HG03196 (cell line): ENCODE measurements at regions not wholly inside any gene's neighbourhood (a gene's known extent, or its start where the extent isn't known, plus 50 kb on each side); places are given as distances from the start of the nearest gene placed in this dataset.

Experiments used
- ATAC-seq: cut with Tn5 transposase; IDR thresholded peaks from one replicate; pipeline ENCODE4 v1.9.1; 2021; ENCODE audit not compliant: unreplicated experiment

GRCh38 chr6:166733900-166734299 lies 106.8 kb upstream of the RPS6KA2 start:
- no peak for ATAC-seq

- ATAC-seq = no peak
Observed at GRCh38 chr6:166729658-166730057, 102.6 kb upstream of the RPS6KA2 start.

DNA sequence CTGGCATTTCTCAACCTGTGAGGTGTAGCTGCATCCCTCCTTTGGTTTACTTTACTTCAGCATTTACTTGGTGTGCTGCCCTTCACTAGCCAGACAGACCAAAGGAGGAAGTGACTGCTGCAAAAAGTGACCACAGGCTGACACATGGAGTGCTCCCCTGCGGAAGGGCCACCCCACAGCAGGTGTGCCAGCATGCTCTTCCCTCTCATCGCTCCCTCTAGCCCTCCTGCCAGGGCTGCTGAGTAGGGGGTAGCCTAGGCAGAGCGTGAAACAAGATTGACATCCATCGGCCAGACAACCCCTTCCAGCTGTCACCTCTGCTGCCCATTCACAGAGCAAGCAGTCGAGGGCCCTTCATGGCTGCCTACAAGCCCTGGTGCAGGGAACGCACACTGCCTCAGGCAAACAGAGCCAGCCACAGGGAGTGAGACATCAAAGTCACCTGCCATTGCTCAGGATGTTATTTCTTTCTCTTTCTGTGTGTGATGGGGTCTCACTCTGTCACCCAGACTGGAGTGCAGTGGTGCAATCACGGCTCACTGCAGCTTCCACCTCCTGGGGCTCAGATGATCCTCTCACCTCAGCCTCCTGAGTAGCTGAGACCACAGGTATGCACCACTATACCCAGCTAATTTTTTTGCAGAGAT lies 102.0 kb upstream of the RPS6KA2 start:
- no peak for ATAC-seq

- ATAC-seq = no peak
Observed at GRCh38 chr6:166726201-166726600, 99.2 kb upstream of the RPS6KA2 start.

DNA sequence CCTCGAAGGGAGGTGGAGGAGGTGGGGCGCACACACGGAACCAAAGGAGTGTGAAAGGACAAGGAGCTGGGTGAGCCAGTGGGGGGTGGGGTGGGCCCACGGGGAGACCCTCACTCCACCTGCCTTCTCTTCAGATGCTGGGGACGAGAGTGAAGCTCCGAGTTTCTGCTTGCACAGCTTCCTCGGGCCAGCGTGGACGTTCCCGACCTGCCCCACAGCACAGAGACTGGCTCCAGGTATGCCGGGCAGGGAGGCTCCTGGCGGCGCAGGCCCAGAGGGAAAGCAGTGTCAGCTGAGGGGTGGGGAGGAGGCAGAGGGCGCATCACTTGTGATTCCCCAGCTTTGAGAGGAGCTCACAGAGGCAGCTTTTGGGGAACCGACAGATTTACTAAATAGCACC lies 98.5 kb upstream of the RPS6KA2 start:
- ATAC-seq = no peak

GRCh38 chr6:166724576-166724975 lies 97.5 kb upstream of the RPS6KA2 start:
- no peak for ATAC-seq

GRCh38 chr6:166722785-166723184 lies 95.7 kb upstream of the RPS6KA2 start:
- no peak for ATAC-seq

DNA sequence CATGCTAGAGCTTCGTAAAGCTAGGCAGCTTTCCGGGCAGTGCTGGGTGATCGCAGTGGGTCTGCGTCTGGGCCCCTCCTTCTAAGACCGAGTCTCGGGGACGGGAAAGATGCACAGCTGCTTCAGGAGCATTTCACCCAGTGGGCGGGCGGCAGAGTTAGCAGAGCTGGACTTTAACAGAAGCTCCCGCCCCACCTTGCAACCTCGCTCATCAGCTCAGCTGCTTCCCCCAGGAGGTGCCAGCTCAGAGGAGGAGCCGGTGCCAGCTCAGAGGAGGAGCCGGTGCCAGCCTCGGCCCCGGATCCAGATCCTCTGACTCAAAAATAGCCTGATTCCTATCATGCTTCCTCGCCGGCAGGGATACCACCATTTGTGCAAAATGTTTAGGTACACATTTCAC lies 94.5 kb upstream of the RPS6KA2 start:
- no peak for ATAC-seq

DNA sequence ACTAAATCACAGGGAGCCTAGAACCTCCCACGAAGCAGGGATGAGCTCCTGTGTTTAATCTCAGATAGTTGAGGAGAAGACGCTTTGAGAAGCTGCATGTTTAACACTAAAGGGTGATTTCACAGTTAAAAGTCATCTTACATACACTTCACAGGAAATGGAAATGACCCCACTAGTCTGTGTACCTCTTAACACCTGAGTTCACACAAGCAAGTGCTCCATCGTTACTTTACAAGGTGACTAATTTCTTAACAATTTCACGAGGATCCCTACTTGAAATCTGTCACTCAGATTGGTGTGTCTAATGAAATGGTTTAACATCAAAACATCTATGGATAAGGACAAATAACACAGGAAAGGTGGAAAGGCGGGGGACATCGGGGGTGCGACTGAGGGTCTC lies 93.8 kb upstream of the RPS6KA2 start:
- ATAC-seq = no peak

DNA sequence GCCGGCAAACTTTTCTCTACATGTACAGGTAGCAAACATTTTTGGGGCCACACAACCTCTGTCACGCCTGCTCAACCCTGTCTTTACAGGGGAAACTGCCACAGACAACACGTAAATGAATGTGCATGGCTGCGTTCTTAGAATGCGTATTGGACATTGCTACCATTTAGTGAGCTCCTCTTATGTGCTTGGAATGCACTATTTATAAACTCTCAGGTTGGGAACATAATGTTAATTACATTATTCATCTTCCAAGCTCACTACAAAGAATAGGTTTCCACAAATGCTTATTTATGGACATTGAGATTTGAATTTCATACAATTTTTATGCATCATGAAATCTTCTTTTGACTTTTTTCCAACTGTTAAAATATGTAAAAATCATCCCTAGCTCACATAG lies 92.0 kb upstream of the RPS6KA2 start:
- no peak for ATAC-seq

DNA sequence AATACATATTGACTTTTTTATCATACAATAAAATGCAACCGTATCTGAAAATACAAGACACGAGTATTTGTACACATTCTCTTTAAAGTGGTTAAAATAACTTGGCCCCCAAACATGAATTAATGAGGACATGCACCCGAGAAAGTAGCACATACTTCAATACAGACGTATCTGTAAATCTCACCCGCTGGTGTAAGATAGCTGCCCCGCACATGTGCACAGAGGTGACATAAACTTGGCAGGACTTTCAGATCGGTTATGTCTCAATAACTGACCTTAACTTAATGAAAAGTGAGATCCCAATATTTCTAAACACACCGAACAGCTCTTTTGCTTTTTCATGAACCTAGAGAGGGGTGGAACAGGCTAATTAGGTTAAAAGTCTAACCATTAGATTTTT lies 91.5 kb upstream of the RPS6KA2 start:
- no peak for ATAC-seq

- ATAC-seq = no peak
Observed at GRCh38 chr6:166716910-166717617, 90.0 kb upstream of the RPS6KA2 start.

DNA sequence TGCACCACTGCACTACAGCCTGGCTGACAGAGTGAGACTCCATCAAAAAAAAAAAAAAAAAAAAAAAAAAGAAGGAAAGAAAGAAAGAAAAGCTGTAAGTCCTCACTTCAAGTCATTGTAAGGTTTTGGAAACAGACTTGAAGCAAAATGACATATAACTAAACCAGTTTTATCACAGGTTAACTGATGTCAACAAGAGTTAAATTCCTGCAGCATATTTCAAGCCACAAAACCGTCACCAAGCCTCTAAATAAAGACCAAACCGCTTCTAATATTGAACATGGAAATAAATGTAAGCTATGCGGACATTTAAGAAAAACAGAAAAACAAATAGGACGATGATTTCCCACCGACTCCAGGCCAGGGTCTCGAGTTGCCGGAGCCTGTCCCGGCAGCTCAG lies 88.9 kb upstream of the RPS6KA2 start:
- ATAC-seq = no peak

DNA sequence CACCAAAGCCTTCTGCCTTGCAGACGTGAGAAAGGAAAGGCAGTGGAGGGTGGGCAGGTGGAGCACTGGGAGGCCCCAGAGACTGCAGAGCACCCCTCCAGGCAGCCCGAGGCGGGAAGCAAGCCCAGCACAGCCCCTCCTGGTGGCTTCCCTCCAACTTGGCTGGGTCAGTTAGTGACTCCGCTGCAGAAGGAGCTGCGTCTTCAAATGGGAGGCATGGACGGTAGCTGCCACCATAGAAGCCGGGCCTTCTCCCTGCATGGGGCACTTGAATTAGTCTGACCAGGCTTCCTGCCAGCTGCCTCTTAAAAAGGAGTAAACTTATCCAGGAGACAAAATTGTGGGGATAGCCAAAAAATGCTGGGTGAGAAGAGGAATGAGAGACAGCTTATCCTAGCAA lies 88.0 kb upstream of the RPS6KA2 start:
- no peak for ATAC-seq

DNA sequence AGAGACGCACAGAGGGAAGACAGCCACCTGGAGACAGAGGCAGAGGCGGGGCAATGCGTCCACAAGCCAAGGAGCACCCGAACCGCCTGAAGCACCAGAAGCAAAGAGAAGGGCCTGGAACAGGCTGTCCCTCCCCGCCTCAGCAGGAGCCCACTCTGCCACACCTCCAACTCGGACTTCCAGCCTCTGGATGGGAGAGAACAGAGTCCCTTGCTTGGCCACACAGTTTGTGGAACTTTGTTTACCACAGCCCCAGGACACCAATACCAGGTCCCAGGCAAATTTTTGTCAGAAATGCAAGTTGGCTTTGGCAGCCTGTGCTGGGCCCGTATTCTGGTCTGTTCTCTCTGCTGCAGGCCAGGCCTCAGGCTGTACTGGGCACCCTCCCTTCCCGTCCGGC lies 87.5 kb upstream of the RPS6KA2 start:
- ATAC-seq = no peak

DNA sequence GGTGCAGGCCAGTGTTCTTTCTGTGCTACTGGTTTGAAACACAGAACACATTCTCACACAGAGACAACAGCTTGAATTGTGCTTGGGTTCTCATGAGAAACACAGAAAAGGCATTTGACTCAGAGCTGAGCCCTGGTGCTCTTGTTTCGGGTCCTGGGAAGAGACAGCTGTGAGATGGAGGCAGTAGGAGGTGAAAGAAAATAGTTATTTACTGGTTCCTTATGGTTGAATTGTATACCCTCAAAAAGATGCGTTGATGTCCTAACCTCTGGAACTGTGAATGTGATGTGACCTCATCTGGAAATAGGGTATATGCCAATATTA lies 87.1 kb upstream of the RPS6KA2 start:
- ATAC-seq = no peak

- ATAC-seq = no peak
Observed at GRCh38 chr6:166713434-166714186, 86.6 kb upstream of the RPS6KA2 start.

GRCh38 chr6:166712286-166713228 lies 85.5 kb upstream of the RPS6KA2 start:
- no peak for ATAC-seq

DNA sequence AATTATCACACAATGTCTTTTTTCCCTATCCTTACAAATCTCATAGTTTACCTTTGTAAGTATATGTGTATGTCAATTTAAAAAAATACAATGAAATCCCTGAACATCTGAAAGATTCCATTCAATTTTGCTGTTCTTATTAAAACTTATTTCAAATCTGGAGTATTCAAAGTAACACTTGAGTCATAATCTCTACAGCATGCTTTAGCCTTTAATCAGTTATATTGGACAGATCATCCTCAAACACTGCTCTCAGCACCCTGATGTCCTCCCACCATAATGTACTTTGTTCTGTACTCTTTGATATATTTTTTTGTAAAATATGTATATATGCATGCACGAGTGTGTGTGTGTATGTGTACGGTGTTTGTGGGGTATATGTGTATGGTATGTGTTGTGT lies 83.0 kb upstream of the RPS6KA2 start:
- ATAC-seq = no peak

GRCh38 chr6:166708460-166708859 lies 81.4 kb upstream of the RPS6KA2 start:
- no peak for ATAC-seq

- peak; percentile 72 for ATAC-seq
Observed at GRCh38 chr6:166707045-166707444, 80.0 kb upstream of the RPS6KA2 start.
